Pancreas (tissue), 10 donors: ENCODE measurements at regions not wholly inside any gene's neighbourhood (a gene's known extent, or its start where the extent isn't known, plus 50 kb on each side); places are given as distances from the start of the nearest gene placed in this dataset.

Experiments
- ATAC-seq, 4 donors: fragments of 200-7000 bp; cut with Tn5 transposase; one replicate each; pipeline versions ENCODE4 v1.8.0 to v1.9.1; 2020; ENCODE audit warnings: mild to moderate bottlenecking in 4 of 4, moderate library complexity in 4 of 4
- DNase-seq, 6 donors: peaks; one replicate each; pipeline ENCODE4 v3.0.0-alpha.2; 2020
- FAIRE-seq: peaks from 2 replicates; lab custom pipeline; 2012; peaks lifted over from hg19 to GRCh38; lab: Jason Lieb, UNC
- H3K27ac ChIP-seq, 4 donors: fragments of 200-600 bp; sonication (generic); 1 replicate in 3 of 4; 2 replicates in 1 of 4; pipeline versions ENCODE4 v1.5.0 to v1.8.0; 2020
- H3K27me3 ChIP-seq, 4 donors: fragments of 200-600 bp; one replicate each; pipeline ENCODE4 v1.8.0; 2021
- H3K36me3 ChIP-seq, 3 donors: fragments of 200-600 bp; sonication (generic) in 1 of 3; one replicate each; pipeline versions ENCODE4 v1.5.0 to v1.8.0; 2020 to 2021
- H3K4me1 ChIP-seq, 3 donors: fragments of 200-600 bp; one replicate each; pipeline ENCODE4 v1.8.0; 2021
- H3K4me3 ChIP-seq, 4 donors: fragments of 200-600 bp; sonication (generic) in 2 of 4; one replicate each; pipeline versions ENCODE4 v1.5.0 to v1.8.0; 2020 to 2021
- H3K9me3 ChIP-seq, 4 donors: fragments of 200-600 bp; one replicate each; pipeline ENCODE4 v1.8.0; 2021
- WGBS, 2 donors: extraction: QIAGEN DNeasy Blood & Tissue Kit; methylation state at CpG; one replicate each; pipeline ENCODE4 v1.1.7; 2013; 5-methylcytosine and 5-hydroxymethylcytosine counted together
- intact Hi-C, 3 donors: fragments of 100-400 bp; cut with DNase I; formaldehyde crosslinking; loops; one replicate each; pipeline versions ENCODE4 v1.11.1 to v1.14.2; 2022
- TF ChIP-seq, protein P1 (sequence below), 4 donors: fragments of 200-600 bp; sonication (generic) in 3 of 4; IDR thresholded peaks; one replicate each; pipeline versions ENCODE4 v1.5.0 to v1.8.0; 2021; ENCODE audit warnings: antibody characterized with exemption in 4 of 4
- donor health status: healthy with polysubstance abuse.
- donor health status: DM: no; HTN: no; CAD: no; lungs with moderate emphysema.
- donor health status: DM: no; HTN: no; CAD: no.
- donor health status: control.
- donor health status: control.
- donor health status: Bipolar disorder and iron deficiency.
- donor health status: DM: yes; HTN: yes; CAD: no.
- donor health status: DM: no; HTN: no; CAD: no.
- donor health status: DM: no; HTN: no; CAD: no.
- donor health status: DM: yes; HTN: yes; CAD: no.

DNA sequence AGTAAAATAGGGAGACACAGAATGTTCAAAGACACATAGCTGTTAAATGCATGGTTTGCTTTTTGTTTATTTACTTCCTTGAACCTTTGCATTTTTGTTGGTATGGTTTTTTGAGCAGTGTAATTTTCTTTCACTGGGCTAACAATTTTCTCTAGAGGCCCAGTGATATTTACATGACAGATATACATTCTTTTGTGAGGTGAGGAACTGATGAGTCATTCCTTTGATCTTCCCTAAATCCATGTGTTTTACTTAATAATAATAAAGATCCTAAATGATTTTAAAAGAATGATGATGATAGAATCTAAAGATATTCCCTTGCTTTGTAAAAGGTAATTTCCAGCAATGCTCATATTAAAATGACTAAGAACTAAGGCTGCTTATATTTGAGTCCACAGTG lies 188.5 kb upstream of the ANK3 start:
- H3K36me3 ChIP-seq, result no peaks in the 10 kb centered on the region
- FAIRE-seq (no peak), DNase-seq (no peak), ATAC-seq (no peak)
- TF ChIP-seq, protein P1, sequence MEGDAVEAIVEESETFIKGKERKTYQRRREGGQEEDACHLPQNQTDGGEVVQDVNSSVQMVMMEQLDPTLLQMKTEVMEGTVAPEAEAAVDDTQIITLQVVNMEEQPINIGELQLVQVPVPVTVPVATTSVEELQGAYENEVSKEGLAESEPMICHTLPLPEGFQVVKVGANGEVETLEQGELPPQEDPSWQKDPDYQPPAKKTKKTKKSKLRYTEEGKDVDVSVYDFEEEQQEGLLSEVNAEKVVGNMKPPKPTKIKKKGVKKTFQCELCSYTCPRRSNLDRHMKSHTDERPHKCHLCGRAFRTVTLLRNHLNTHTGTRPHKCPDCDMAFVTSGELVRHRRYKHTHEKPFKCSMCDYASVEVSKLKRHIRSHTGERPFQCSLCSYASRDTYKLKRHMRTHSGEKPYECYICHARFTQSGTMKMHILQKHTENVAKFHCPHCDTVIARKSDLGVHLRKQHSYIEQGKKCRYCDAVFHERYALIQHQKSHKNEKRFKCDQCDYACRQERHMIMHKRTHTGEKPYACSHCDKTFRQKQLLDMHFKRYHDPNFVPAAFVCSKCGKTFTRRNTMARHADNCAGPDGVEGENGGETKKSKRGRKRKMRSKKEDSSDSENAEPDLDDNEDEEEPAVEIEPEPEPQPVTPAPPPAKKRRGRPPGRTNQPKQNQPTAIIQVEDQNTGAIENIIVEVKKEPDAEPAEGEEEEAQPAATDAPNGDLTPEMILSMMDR (IDR thresholded peaks at IDR 0.05), result no peak
- H3K4me3 ChIP-seq, result no peak overlapping the region
- intact Hi-C loops, result no loop called here
- no peaks in the 10 kb centered on the region for H3K9me3 ChIP-seq
- H3K27ac ChIP-seq, result no peak overlapping the region
- H3K4me1 ChIP-seq, result peaks cover 0 to 3% (median 0%) of the 10 kb centered on the region in 3 donors
- H3K27me3 ChIP-seq, result no peaks in the 10 kb centered on the region

DNA sequence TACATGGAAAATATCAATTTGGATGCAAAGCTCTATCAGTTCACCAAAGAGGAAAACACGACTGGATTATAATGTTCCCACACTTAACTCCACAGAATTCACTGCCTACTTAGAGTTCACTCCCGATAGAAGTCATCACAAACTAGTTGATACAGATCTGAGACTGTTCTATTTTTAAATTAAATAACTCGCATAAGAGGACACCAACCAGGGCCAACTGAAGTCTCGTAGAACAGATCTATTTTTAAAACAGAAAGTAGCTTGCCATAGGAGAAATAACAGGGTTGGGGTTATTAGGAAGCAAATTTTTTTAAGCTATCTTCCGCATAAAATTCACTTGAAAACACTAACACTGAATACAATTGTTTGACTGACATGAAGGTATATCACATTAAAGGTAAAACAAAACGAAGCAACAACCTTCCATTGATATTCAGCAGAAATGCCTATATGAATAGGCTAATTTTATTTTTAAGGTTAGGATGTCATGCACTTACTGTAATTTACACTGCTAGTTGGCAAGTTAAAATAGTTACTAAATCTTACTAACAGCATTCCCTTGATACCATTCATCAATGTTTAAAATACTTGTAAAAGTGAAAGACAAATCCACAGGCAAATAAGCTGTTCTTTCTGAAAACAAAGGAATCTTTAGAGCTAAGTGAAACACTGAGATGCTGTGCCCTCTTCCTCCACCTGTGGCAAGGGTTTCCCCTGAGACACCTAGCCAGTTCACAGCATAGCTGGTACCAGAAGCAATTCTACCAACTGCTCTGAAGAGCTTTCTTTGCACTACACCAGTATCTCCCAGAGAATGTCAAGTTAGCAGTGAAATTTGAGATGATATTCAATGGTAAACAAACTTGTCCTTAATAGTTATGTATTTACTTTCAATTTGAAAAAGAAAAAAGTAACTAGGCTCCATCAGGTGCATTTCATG lies 186.7 kb upstream of the ANK3 start:
- H3K4me1 ChIP-seq, result peaks cover 3 to 10% (median 7%) of the 10 kb centered on the region in 3 donors
- ATAC-seq (peak in 1 of 4 donors; percentile 21), FAIRE-seq (no peak), DNase-seq (no peak)
- H3K4me3 ChIP-seq, result no peak overlapping the region
- no peak overlapping the region for H3K27ac ChIP-seq
- TF ChIP-seq, protein P1 (IDR thresholded peaks at IDR 0.05), result no peak
- no peaks in the 10 kb centered on the region for H3K27me3 ChIP-seq
- WGBS, 2 donors, result 62 to 69% methylated on average over 6 of the region's 6 CpGs
- no peaks in the 10 kb centered on the region for H3K36me3 ChIP-seq
- intact Hi-C loops, result no loop called here
- no peaks in the 10 kb centered on the region for H3K9me3 ChIP-seq

DNA sequence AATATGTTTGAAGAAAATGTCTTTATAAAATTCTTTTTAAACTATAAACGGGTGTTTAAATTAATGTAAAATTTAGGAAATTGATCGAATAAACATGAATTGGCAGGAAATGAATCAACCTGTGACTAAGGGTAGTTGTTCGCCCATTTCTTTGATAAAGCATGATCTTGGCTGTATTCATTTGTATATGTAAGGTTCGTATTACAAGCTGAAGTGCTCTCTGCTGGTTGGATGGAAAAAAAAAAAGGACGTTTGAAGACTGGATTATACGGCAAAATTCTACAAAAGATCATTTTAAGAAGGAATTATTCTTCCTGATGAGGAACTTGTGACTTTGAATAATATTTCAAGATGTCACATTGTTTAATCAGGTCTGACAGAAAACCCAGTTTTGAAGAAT lies 185.4 kb upstream of the ANK3 start:
- no peak for DNase-seq
- TF ChIP-seq, protein P1 (IDR thresholded peaks at IDR 0.05), result no peak
- H3K36me3 ChIP-seq, result no peaks in the 10 kb centered on the region
- H3K4me3 ChIP-seq, result no peak overlapping the region
- no peaks in the 10 kb centered on the region for H3K9me3 ChIP-seq
- intact Hi-C loops, result no loop called here
- FAIRE-seq, result no peak
- H3K27me3 ChIP-seq, result no peaks in the 10 kb centered on the region
- peaks cover 3 to 13% (median 7%) of the 10 kb centered on the region in 3 donors for H3K4me1 ChIP-seq
- H3K27ac ChIP-seq, result no peak overlapping the region
- WGBS, 2 donors, result 84 to 90% methylated on average over 6 of the region's 6 CpGs
- ATAC-seq, result no peak

DNA sequence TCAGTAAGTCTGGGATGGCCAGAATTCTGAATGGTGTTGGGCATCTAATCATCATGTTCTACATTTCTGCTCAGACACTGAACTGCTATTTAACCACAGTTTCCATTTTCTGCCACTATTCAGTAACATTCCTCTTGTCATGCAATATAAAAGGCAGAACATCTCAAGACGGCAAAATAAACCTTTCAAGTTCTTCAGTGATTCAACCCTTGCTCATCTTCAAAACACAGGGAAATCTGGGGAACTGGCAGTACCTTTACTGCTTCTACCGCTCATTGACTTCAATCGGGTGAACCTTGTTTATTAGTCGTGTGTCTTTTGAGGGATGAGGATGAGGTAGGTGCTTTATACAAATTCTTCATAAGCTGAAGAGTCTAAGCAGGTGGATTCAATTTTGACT lies 184.7 kb upstream of the ANK3 start:
- Histone ChIP-seq H3K4me1 (peaks cover 3 to 13% (median 7%) of the 10 kb centered on the region in 3 donors), H3K4me3 (no peak overlapping the region), H3K9me3 (no peaks in the 10 kb centered on the region), H3K27ac (no peak overlapping the region), H3K36me3 (no peaks in the 10 kb centered on the region), H3K27me3 (no peaks in the 10 kb centered on the region)
- 94 to 98% methylated on average over 4 of the region's 4 CpGs for WGBS, 2 donors
- FAIRE-seq (no peak), ATAC-seq (no peak), DNase-seq (no peak)
- TF ChIP-seq, protein P1 (IDR thresholded peaks at IDR 0.05), result no peak
- intact Hi-C loops, result no loop called here

DNA sequence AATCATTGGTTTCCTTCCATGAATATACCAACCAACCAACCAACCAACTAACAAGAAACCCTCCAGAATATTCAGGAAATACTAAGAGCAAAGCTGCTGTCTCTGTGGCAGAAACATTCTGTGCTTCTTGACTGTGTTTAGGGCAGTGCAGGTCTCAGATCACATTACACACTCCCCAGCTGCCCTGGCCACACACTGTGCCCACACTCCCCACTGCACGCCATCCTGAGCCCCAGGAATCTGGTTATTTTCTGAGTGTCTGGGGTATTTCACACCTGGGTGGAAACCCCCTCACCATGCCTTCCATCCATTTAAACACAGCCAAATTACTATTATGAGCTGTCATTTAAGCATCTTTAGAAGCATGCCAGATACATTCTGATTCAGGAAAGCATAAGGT lies 183.7 kb upstream of the ANK3 start:
- intact Hi-C loops, result no loop called here
- DNase-seq, result no peak
- ATAC-seq, result peak in 3 of 4 donors; percentile 32 to 43 (median 33)
- 81% methylated on average over 1 of the region's 1 CpG for WGBS, 2 donors
- Histone ChIP-seq H3K4me1 (peaks cover 3 to 13% (median 7%) of the 10 kb centered on the region in 3 donors), H3K4me3 (no peak overlapping the region), H3K9me3 (no peaks in the 10 kb centered on the region), H3K27me3 (no peaks in the 10 kb centered on the region), H3K36me3 (no peaks in the 10 kb centered on the region), H3K27ac (no peak overlapping the region)
- FAIRE-seq, result no peak
- TF ChIP-seq, protein P1 (IDR thresholded peaks at IDR 0.05), result no peak
